GM12878 (cell line): ENCODE measurements at regions not wholly inside any gene's neighbourhood (a gene's known extent, or its start where the extent isn't known, plus 50 kb on each side); places are given as distances from the start of the nearest gene placed in this dataset.

Experiments
- EP300 ChIP-seq, 2 experiments: fragments of 150-350 bp in 1 of 2; IDR thresholded peaks; 2 replicates each; pipeline ENCODE4 v1.6.1; 2011 to 2012; ENCODE audit warnings: low read depth in 2 of 2, low read length in 2 of 2, borderline replicate concordance in 1 of 2, improper control_type of control experiment in 1 of 2, inconsistent platforms in 1 of 2; ENCODE audit not compliant: control insufficient read depth in 1 of 2
- EZH2 ChIP-seq: IDR thresholded peaks from 2 replicates; pipeline ENCODE4 v1.6.1; 2012; ENCODE audit warnings: low read depth, mild to moderate bottlenecking, control low read depth, inconsistent platforms, low read length, borderline replicate concordance; ENCODE audit not compliant: control insufficient read depth
- SPI1 ChIP-seq: IDR thresholded peaks from 2 replicates; pipeline ENCODE4 v1.6.1; 2011; ENCODE audit warnings: low read depth, mild to moderate bottlenecking, low read length, moderate library complexity, borderline replicate concordance; ENCODE audit not compliant: insufficient read depth
- TF ChIP-seq, protein P1 (sequence below), 3 experiments: IDR thresholded peaks in 2 of 3; conservative IDR thresholded peaks in 1 of 3; 2 replicates each; pipeline ENCODE4 v1.5.1; 2011; ENCODE audit warnings: low read depth in 3 of 3, low read length in 3 of 3, mild to moderate bottlenecking in 3 of 3, control low read depth in 2 of 3, moderate library complexity in 2 of 3, inconsistent platforms in 1 of 3, mixed read lengths in 1 of 3; ENCODE audit not compliant: control insufficient read depth in 2 of 3, insufficient read depth in 1 of 3; ENCODE audit errors: extremely low read depth in 1 of 3

DNA sequence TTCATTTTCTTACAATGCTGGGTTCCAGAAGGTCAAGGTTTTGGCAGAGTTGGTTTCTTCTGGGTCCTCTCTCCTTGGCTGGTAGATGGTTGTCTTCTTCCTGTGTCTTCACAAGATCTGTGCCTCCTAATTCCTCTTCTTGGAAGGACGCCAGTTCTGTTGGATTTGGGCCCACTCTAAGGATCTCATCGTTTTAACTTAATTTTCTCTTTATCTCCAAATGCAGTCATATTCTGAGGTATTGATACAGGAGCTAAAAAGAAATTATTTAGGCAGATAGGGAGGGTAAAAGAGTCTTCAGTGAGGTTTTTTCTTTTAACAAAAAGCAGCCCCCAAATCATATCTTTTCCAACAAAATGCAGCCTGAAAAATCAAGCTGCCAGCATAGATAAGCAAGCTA lies 998.4 kb downstream of the SOCS6 start:
- TF ChIP-seq, protein P1, sequence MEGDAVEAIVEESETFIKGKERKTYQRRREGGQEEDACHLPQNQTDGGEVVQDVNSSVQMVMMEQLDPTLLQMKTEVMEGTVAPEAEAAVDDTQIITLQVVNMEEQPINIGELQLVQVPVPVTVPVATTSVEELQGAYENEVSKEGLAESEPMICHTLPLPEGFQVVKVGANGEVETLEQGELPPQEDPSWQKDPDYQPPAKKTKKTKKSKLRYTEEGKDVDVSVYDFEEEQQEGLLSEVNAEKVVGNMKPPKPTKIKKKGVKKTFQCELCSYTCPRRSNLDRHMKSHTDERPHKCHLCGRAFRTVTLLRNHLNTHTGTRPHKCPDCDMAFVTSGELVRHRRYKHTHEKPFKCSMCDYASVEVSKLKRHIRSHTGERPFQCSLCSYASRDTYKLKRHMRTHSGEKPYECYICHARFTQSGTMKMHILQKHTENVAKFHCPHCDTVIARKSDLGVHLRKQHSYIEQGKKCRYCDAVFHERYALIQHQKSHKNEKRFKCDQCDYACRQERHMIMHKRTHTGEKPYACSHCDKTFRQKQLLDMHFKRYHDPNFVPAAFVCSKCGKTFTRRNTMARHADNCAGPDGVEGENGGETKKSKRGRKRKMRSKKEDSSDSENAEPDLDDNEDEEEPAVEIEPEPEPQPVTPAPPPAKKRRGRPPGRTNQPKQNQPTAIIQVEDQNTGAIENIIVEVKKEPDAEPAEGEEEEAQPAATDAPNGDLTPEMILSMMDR (IDR thresholded peaks at IDR 0.05 in 2 of 3, conservative IDR thresholded peaks at IDR 0.05 in 1 of 3; ENCODE audit: control insufficient read depth in 2 of 3, extremely low read depth in 1 of 3, insufficient read depth in 1 of 3, low read depth in 3 of 3, low read length in 3 of 3): no peak
- TF ChIP-seq EP300 (IDR thresholded peaks at IDR 0.05; ENCODE audit: borderline replicate concordance in 1 of 2, control insufficient read depth in 1 of 2, low read depth in 2 of 2, low read length in 2 of 2) (no peak), SPI1 (no peak), EZH2 (no peak)
